ENCODE measurements at regions not wholly inside any gene's neighbourhood (a gene's known extent, or its start where the extent isn't known, plus 50 kb on each side); places are given as distances from the start of the nearest gene placed in this dataset.

GRCh38 chr7:153224890-153225289 is 465.3 kb downstream of the ACTR3B start:
- TF ChIP-seq CTCF (IDR thresholded peaks at IDR 0.05) (no peak), POLR2A (IDR thresholded peaks at IDR 0.05) (no peak)

Data from thyroid gland (tissue), 4 donors.